ENCODE measurements at regions not wholly inside any gene's neighbourhood (a gene's known extent, or its start where the extent isn't known, plus 50 kb on each side); places are given as distances from the start of the nearest gene placed in this dataset.

DNA sequence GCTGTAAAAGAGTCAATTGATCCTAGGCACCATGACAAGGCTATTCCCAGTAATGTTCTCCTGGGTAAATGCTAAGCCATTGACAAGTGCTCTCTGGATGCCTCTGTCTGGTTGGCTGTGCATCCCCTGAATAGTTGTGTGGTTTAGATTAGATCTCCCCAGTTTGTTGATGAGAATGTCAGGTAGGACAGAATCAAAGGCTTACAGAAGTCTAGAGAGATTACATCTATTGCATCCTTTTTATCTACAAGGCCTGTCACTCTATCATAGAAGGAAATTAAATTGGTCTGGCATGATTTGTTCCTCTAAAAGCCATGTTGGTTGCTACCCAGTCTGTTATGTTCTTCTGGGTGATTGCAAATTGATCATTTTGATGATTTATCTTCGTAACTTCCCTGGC lies 548.3 kb downstream of the GATA3 start:
- TF ChIP-seq, protein P1, sequence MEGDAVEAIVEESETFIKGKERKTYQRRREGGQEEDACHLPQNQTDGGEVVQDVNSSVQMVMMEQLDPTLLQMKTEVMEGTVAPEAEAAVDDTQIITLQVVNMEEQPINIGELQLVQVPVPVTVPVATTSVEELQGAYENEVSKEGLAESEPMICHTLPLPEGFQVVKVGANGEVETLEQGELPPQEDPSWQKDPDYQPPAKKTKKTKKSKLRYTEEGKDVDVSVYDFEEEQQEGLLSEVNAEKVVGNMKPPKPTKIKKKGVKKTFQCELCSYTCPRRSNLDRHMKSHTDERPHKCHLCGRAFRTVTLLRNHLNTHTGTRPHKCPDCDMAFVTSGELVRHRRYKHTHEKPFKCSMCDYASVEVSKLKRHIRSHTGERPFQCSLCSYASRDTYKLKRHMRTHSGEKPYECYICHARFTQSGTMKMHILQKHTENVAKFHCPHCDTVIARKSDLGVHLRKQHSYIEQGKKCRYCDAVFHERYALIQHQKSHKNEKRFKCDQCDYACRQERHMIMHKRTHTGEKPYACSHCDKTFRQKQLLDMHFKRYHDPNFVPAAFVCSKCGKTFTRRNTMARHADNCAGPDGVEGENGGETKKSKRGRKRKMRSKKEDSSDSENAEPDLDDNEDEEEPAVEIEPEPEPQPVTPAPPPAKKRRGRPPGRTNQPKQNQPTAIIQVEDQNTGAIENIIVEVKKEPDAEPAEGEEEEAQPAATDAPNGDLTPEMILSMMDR (IDR thresholded peaks at IDR 0.05; ENCODE audit: insufficient read depth, low read length) = no peak
- TF ChIP-seq POLR2AphosphoS5 (IDR thresholded peaks at IDR 0.05; ENCODE audit: low read depth) = no peak

Data from HL-60 (cell line).